ENCODE measurements at regions not wholly inside any gene's neighbourhood (a gene's known extent, or its start where the extent isn't known, plus 50 kb on each side); places are given as distances from the start of the nearest gene placed in this dataset.

GRCh38 chr4:106507440-106507839 lies 138.9 kb upstream of the GIMD1 start:
- no TSS peak for BruUV-seq (replicated peaks)
- Histone ChIP-seq H3K4me1 (replicated peaks in 1 of 2; ENCODE audit: control insufficient read depth in 2 of 2, insufficient read depth in 2 of 2, low read length in 2 of 2) (no peaks in the 10 kb centered on the region), H3K4me2 (ENCODE audit: insufficient read depth, low read length) (no peak overlapping the region), H4K20me1 (replicated peaks; ENCODE audit: control insufficient read depth, insufficient read depth, low read length) (no peaks in the 10 kb centered on the region), H2AFZ (ENCODE audit: low read depth, low read length) (no peak overlapping the region), H3K4me3 (no peak overlapping the region), H3K9me3 (replicated peaks; ENCODE audit: control insufficient read depth, insufficient read depth, low read depth, low read length) (no peaks in the 10 kb centered on the region), H3K27ac (ENCODE audit: extremely low read depth, low read depth, low read length) (no peak overlapping the region), H3K79me2 (ENCODE audit: control insufficient read depth, insufficient read depth, low read length) (no peaks in the 10 kb centered on the region), H3K36me3 (ENCODE audit: control insufficient read depth, insufficient read depth, low read length) (no peaks in the 10 kb centered on the region), H3K27me3 (ENCODE audit: control insufficient read depth in 2 of 2, insufficient read depth in 2 of 2, low read length in 2 of 2) (no peaks in the 10 kb centered on the region), H3K9ac (ENCODE audit: insufficient read depth in 1 of 2, low read depth in 2 of 2, low read length in 2 of 2) (no peak overlapping the region), H3K9me1 (ENCODE audit: control insufficient read depth, insufficient read depth, low read length) (no peaks in the 10 kb centered on the region)
- in situ Hi-C loops (cut with MboI): no loop called here
- ChIA-PET CTCF (ENCODE audit: low intra/inter-chr PET ratio) (no interaction called here), POLR2A (no interaction called here)
- ATAC-seq: no peak
- intact Hi-C loops (cut with micrococcal nuclease): no loop called here
- DNase-seq (ENCODE audit: extremely low read depth in 1 of 4, low spot score in 3 of 4): no peak
- no peak for FAIRE-seq
- 0% methylated on average over 1 of the region's 3 CpGs for WGBS (ENCODE audit: insufficient coverage, low coverage, missing lambda C conversion rate)
- TF ChIP-seq NCOA1 (IDR thresholded peaks at IDR 0.05; ENCODE audit: low read depth) (no peak), CHD2 (IDR thresholded peaks at IDR 0.05; ENCODE audit: low read depth, low read length) (no peak), ZNF311 (CRISPR knock-in tag; IDR thresholded peaks at IDR 0.05) (no peak), MLLT1 (IDR thresholded peaks at IDR 0.05) (no peak), NKRF (IDR thresholded peaks at IDR 0.05; ENCODE audit: borderline replicate concordance) (no peak), NCOA4 (IDR thresholded peaks at IDR 0.05; ENCODE audit: partially characterized antibody) (no peak), PURB (CRISPR knock-in tag; IDR thresholded peaks at IDR 0.05; ENCODE audit: low read depth) (no peak), MTF1 (CRISPR knock-in tag; IDR thresholded peaks at IDR 0.05; ENCODE audit: borderline replicate concordance) (no peak), ZBED1 (IDR thresholded peaks at IDR 0.05) (no peak), CHAMP1 (IDR thresholded peaks at IDR 0.05) (no peak), SIN3B (IDR thresholded peaks at IDR 0.05; ENCODE audit: low read depth) (no peak), ZBTB26 (CRISPR knock-in tag; IDR thresholded peaks at IDR 0.05) (no peak), CSDE1 (IDR thresholded peaks at IDR 0.05) (no peak), NR1H2 (CRISPR knock-in tag; IDR thresholded peaks at IDR 0.05) (no peak), FOXK1 (CRISPR knock-in tag; IDR thresholded peaks at IDR 0.05; ENCODE audit: borderline replicate concordance) (no peak), RHOXF2B (CRISPR knock-in tag; conservative IDR thresholded peaks at IDR 0.05) (no peak), OTX1 (CRISPR knock-in tag; IDR thresholded peaks at IDR 0.05) (no peak)
